Astrocyte (in vitro differentiated cells and primary cell): ENCODE measurements at regions not wholly inside any gene's neighbourhood (a gene's known extent, or its start where the extent isn't known, plus 50 kb on each side); places are given as distances from the start of the nearest gene placed in this dataset.

Experiments
- DNase-seq: peaks from one replicate; pipeline ENCODE4 v3.0.0-alpha.2; 2010; ENCODE audit warnings: low read depth
- FAIRE-seq: peaks from 2 replicates; lab custom pipeline; 2011; peaks lifted over from hg19 to GRCh38; lab: Jason Lieb, UNC
- H2AFZ ChIP-seq: 2 replicates; pipeline ENCODE4 v1.6.0; 2012; ENCODE audit warnings: low read depth, low read length, inconsistent platforms
- H3K27ac ChIP-seq: 2 replicates; pipeline ENCODE4 v1.5.1; 2011; ENCODE audit warnings: low read depth, low read length, inconsistent platforms
- H3K27me3 ChIP-seq: 2 replicates; pipeline ENCODE4 v1.6.0; 2011; ENCODE audit warnings: low read length, inconsistent platforms; ENCODE audit not compliant: insufficient read depth
- H3K36me3 ChIP-seq: 2 replicates; pipeline ENCODE4 v1.5.1; 2011; ENCODE audit warnings: low read length, inconsistent platforms; ENCODE audit not compliant: insufficient read depth
- H3K4me1 ChIP-seq: 2 replicates; pipeline ENCODE4 v1.5.1; 2011; ENCODE audit warnings: low read length, inconsistent platforms; ENCODE audit not compliant: insufficient read depth
- H3K4me2 ChIP-seq: 2 replicates; pipeline ENCODE4 v1.6.0; 2012; ENCODE audit warnings: low read length, inconsistent platforms
- H3K4me3 ChIP-seq: 2 replicates; pipeline ENCODE4 v1.5.1; 2011; ENCODE audit warnings: low read depth, mild to moderate bottlenecking, low read length, inconsistent platforms; ENCODE audit not compliant: insufficient read depth
- H3K79me2 ChIP-seq: 2 replicates; pipeline ENCODE4 v1.6.0; 2012; ENCODE audit warnings: mild to moderate bottlenecking, low read length, inconsistent platforms; ENCODE audit not compliant: insufficient read depth
- H3K9ac ChIP-seq: 2 replicates; pipeline ENCODE4 v1.6.0; 2012; ENCODE audit warnings: mild to moderate bottlenecking, low read length, inconsistent platforms
- H3K9me3 ChIP-seq: 2 replicates; pipeline ENCODE4 v1.5.1; 2012; ENCODE audit warnings: low read depth, mild to moderate bottlenecking, low read length, inconsistent platforms; ENCODE audit not compliant: insufficient read depth
- H4K20me1 ChIP-seq: 2 replicates; pipeline ENCODE4 v1.6.0; 2012; ENCODE audit warnings: low read length, inconsistent platforms; ENCODE audit not compliant: insufficient read depth
- H3K27ac Mint-ChIP-seq: one replicate; pipeline ENCODE4 v1.8.0; 2021; ENCODE audit warnings: mild to moderate bottlenecking, mixed read lengths; ENCODE audit not compliant: unreplicated experiment
- H3K27me3 Mint-ChIP-seq: one replicate; pipeline ENCODE4 v1.8.0; 2021; ENCODE audit warnings: low read depth, mixed read lengths; ENCODE audit not compliant: unreplicated experiment
- H3K36me3 Mint-ChIP-seq: one replicate; pipeline ENCODE4 v1.8.0; 2021; ENCODE audit warnings: low read depth, mixed read lengths; ENCODE audit not compliant: unreplicated experiment
- H3K4me1 Mint-ChIP-seq: one replicate; pipeline ENCODE4 v1.8.0; 2021; ENCODE audit warnings: low read depth, mixed read lengths; ENCODE audit not compliant: unreplicated experiment
- H3K4me3 Mint-ChIP-seq: one replicate; pipeline ENCODE4 v1.8.0; 2021; ENCODE audit warnings: mild to moderate bottlenecking, moderate library complexity, mixed read lengths; ENCODE audit not compliant: unreplicated experiment
- H3K9me3 Mint-ChIP-seq: one replicate; pipeline ENCODE4 v1.8.0; 2021; ENCODE audit warnings: mild to moderate bottlenecking, mixed read lengths; ENCODE audit not compliant: unreplicated experiment
- CTCF ChIP-seq: IDR thresholded peaks from 2 replicates; pipeline ENCODE4 v1.5.1; 2011; ENCODE audit warnings: low read depth, mild to moderate bottlenecking, inconsistent platforms, low read length, moderate library complexity; ENCODE audit not compliant: insufficient read depth
- EZH2 ChIP-seq: IDR thresholded peaks from 2 replicates; pipeline ENCODE4 v1.6.1; 2012; ENCODE audit warnings: mild to moderate bottlenecking, low read length, inconsistent platforms; ENCODE audit not compliant: insufficient read depth

- DNase-seq (no peak), FAIRE-seq (no peak)
- H3K27me3 ChIP-seq: no peaks in the 10 kb centered on the region
- H3K4me1 Mint-ChIP-seq: no peaks in the 10 kb centered on the region
- TF ChIP-seq CTCF (no peak), EZH2 (no peak)
- H2AFZ ChIP-seq: no peak overlapping the region
- no peak overlapping the region for H3K27ac Mint-ChIP-seq
- no peaks in the 10 kb centered on the region for H3K36me3 ChIP-seq
- H3K4me3 ChIP-seq: no peak overlapping the region
- no peaks in the 10 kb centered on the region for H4K20me1 ChIP-seq
- H3K27ac ChIP-seq: no peak overlapping the region
- no peaks in the 10 kb centered on the region for H3K27me3 Mint-ChIP-seq
- H3K9me3 ChIP-seq: peaks cover 2% of the 10 kb centered on the region
- no peak overlapping the region for H3K9ac ChIP-seq
- H3K9me3 Mint-ChIP-seq: no peaks in the 10 kb centered on the region
- no peaks in the 10 kb centered on the region for H3K79me2 ChIP-seq
- no peaks in the 10 kb centered on the region for H3K4me1 ChIP-seq
- H3K4me3 Mint-ChIP-seq: no peak overlapping the region
- no peaks in the 10 kb centered on the region for H3K36me3 Mint-ChIP-seq
- H3K4me2 ChIP-seq: no peak overlapping the region
Measured at GRCh38 chr2:139241286-139241685, 461.1 kb upstream of the NXPH2 start.

GRCh38 chr2:139237023-139237422 lies 456.8 kb upstream of the NXPH2 start:
- Mint-ChIP-seq H3K4me1 (no peaks in the 10 kb centered on the region), H3K36me3 (no peaks in the 10 kb centered on the region), H3K27ac (no peak overlapping the region), H3K4me3 (no peak overlapping the region), H3K27me3 (no peaks in the 10 kb centered on the region), H3K9me3 (no peaks in the 10 kb centered on the region)
- Histone ChIP-seq H2AFZ (no peak overlapping the region), H3K79me2 (no peaks in the 10 kb centered on the region), H3K27ac (no peak overlapping the region), H3K4me2 (no peak overlapping the region), H4K20me1 (no peaks in the 10 kb centered on the region), H3K4me1 (no peaks in the 10 kb centered on the region), H3K4me3 (no peak overlapping the region), H3K9ac (no peak overlapping the region), H3K36me3 (no peaks in the 10 kb centered on the region), H3K9me3 (no peaks in the 10 kb centered on the region), H3K27me3 (no peaks in the 10 kb centered on the region)
- DNase-seq (no peak), FAIRE-seq (no peak)
- TF ChIP-seq EZH2 (no peak), CTCF (no peak)

GRCh38 chr2:139230881-139231280 lies 450.7 kb upstream of the NXPH2 start:
- H3K9me3 Mint-ChIP-seq: no peaks in the 10 kb centered on the region
- FAIRE-seq (no peak), DNase-seq (no peak)
- Histone ChIP-seq H2AFZ (no peak overlapping the region), H4K20me1 (no peaks in the 10 kb centered on the region), H3K36me3 (no peaks in the 10 kb centered on the region), H3K79me2 (no peaks in the 10 kb centered on the region), H3K4me1 (no peaks in the 10 kb centered on the region), H3K9me3 (no peaks in the 10 kb centered on the region), H3K9ac (no peak overlapping the region), H3K27me3 (no peaks in the 10 kb centered on the region), H3K4me3 (no peak overlapping the region), H3K27ac (no peak overlapping the region), H3K4me2 (no peak overlapping the region)
- no peaks in the 10 kb centered on the region for H3K27me3 Mint-ChIP-seq
- peaks cover 3% of the 10 kb centered on the region for H3K4me1 Mint-ChIP-seq
- no peak overlapping the region for H3K4me3 Mint-ChIP-seq
- TF ChIP-seq CTCF (no peak), EZH2 (no peak)
- H3K36me3 Mint-ChIP-seq: no peaks in the 10 kb centered on the region
- H3K27ac Mint-ChIP-seq: no peak overlapping the region
